ENCODE measurements at regions not wholly inside any gene's neighbourhood (a gene's known extent, or its start where the extent isn't known, plus 50 kb on each side); places are given as distances from the start of the nearest gene placed in this dataset.

DNA sequence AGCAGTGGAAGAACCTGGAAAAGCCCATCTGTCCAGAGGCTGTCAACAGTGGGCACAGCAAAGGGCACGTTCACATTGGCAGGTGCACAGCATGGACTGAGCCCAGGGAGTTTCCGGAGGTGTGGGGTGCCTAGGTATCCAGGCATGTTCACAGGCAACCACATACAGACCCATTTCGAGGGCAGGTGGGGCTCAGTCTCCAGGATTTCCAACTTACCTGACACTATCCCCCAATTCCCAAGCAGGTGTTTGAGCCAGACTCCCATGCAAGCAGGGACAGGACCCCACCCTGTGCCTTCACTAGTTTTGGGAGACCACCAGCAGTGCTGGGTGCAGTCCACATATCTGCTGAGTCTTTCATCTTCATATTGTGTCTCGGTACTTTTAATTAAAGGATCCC is 65.0 kb upstream of the IRF2BP2 start:
- FAIRE-seq (no peak), DNase-seq (ENCODE audit: insufficient read length, low spot score) (no peak)

DNA sequence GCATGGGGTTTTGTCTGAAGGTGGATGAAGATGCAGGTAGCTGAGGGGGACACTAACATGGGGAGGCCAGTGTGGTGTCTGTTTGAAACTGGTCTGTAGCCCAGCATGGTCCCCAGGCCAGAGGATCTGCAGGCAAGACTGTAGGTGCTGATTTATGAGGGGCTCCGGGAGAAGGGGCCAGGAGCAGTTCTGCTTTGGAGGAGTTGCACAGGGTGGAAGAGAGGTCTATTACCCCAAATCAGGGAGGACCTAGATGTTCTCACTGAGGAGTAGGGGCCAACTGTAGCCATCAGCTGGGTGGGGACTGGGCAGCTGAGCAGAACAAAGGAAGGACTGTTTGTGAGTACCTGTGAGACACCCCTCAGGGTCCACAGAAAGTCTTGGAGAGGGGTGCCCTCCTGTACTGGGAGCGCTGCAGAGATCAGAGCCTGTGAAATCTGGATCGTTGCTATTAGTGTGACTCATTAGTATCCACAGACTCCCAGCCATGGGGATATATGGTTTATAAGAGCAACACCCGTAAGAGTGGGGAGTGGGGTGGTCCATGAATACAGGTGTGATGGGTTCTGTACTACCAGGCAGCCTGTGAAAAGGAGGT is 64.3 kb upstream of the IRF2BP2 start:
- no peak for FAIRE-seq
- DNase-seq (ENCODE audit: insufficient read length, low spot score), result no peak

DNA sequence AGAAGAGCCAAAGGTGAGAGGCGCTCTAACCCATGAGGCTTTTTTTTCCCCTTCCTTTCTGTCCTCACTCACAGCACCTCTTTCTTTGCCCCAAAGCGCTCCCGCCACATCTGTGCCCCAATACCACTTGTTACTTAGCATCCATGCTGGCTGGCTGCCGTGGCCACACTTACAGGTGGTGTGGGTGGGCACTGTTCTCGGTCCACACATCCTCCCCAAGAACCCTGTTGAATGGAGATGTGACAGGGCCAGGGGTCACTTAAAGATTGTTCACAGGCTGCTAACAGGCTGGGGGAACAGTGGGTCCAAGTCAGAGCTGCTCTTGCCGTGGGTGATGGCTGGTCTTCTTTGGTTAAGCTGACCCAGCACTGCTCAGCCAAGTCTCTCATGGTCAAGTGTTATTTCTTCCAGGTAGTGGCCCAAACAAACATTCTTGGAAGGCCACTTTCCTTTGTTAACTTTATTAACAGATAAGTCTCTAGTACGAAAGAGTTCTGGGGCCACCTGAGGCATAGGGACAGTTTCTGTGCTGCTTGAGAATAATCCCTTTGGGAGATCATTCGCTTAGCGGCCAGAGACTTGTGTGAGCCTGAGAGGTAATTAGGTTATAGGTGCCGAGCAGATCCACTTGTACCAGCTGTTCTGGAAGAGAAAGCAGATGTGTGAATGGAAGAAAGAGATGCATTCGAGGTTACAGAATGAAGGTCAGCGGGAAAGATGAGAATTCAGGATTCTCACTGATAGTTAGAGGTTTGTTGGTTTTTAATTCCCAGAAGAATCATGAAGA is 62.6 kb upstream of the IRF2BP2 start:
- FAIRE-seq (no peak), DNase-seq (ENCODE audit: insufficient read length, low spot score) (no peak)

DNA sequence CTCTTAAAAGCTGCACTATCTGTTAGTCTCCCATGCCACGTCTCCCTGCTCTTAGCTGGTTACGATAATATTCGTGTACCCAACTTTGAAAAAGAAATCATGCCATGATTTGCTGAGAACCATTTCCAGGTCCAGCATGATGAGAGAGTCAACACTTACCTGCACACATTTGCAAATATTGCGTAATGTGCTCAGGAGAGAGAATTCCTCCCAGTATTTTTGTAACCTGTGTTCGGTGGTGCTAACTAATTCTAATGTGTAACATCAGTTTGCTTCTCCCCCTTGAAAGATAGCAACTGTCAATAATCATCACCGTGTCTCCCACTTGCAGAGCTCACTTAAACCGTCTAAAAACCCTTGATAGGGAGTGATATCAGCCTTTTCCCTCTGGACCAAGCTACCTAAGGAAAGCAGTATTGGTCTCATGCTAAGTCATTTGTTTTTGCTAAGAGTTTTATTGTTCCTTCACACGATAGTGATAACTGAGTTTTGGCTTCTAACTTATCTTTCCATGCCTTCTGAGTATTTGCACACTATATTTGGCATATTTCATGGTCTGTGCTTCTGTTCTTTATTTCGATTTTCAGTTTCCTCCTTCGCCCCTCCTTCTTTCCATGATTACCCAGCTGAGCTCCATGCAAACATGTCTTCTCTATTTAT is 61.1 kb upstream of the IRF2BP2 start:
- no peak for FAIRE-seq

DNA sequence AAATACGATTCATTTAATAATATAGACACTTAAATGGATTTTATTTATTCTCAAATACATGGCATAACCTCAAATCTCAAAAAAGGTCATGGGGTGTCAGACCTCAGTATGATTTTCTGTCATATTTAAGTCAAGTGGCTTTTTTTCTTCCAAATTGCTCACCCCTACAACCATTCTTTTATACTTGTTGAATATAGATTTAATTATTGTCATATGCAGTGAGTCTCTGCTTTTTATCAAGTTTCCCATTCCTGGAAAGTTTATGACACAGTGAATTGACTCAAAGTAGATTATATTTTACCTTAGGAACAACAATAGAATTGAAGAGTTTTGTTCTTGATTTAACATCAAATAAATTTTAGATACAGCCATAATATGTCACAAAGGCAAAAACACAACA is 59.5 kb upstream of the IRF2BP2 start:
- DNase-seq (ENCODE audit: insufficient read length, low spot score), result no peak
- no peak for FAIRE-seq

More for the DNA sequence above, 61.1 kb upstream of the IRF2BP2 start:
- DNase-seq (ENCODE audit: insufficient read length, low spot score), result no peak

DNA sequence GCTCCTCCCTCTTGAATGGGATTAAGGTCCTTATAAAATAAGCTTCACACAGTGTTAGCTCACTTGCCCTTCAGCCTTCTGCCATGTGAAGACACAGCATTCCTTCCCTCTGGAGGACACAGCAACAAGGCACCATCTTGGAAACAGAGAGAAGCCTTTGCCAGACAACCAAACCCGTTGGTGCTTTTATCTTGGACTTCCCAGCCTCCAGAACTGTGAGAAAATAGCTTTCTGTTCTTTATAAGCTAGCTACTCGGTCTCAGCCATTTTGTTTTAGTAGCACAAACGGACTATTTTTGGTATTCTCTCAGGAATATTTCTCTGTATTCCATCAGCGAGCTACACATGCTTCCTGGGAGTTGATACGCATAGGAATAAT is 58.6 kb upstream of the IRF2BP2 start:
- DNase-seq (ENCODE audit: insufficient read length, low spot score) (no peak), FAIRE-seq (no peak)

DNA sequence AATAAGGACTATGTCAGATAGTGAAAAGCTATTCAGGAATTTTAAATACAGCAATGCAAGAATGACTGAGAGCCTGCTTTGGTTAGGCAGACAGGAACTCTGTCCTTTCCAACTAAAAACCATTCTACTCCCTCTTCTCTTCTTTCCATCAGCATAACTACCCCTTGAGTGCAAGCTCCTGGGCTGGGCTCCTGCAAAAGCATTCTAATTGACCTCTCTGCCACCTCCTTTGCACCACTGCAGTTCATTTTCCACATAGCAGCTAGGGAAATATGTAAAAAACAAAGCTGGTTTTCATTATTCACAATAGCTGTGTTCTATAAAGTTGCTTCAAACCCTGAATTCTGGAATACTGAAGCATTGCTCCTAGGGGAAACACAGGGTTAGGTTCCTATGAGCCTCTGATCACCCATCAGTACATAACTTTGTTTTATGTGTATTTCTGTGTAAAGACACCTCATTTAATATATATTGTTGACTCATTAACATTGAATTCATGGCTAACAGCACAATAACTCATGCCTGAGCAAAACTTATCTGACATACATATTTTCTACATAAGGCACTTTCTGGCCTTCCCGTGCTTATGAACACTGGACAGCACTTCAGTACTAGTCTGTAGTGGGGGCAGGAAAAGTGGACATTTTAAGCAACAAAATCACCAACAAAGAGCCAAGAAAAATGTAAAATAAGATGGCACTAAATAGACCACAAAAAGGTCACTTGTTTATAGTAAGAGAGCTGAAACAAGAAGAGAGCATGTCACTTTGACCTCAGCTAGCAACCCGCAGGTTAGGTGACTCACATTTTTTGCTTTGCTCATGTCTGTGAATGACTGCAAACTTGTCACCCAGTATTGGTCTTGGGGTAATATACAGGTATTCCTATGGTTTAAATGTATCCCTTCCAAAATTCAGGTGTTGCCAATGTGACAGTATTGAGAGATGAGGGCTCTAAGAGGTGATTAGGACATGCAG is 57.9 kb upstream of the IRF2BP2 start:
- DNase-seq (ENCODE audit: insufficient read length, low spot score) (no peak), FAIRE-seq (no peak)

DNA sequence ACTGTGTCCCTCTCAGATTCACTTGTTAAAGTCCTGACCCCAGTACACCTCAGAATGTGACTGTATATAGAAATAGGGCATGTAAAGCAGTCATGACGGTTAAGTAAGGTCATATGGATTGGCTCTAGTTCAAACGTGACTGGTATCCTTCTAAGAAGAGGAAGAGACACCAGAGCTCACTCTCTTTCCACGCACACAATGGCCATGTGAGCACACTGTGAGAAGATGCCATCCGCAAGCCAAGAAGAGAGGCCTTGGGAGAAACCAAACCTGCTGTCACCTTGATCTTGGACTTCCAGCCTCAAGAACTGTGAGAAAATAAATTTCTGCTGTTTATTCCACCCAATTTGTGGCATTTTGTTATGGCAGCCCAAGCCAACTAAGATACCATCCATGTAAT is 56.8 kb upstream of the IRF2BP2 start:
- FAIRE-seq (no peak), DNase-seq (ENCODE audit: insufficient read length, low spot score) (no peak)

DNA sequence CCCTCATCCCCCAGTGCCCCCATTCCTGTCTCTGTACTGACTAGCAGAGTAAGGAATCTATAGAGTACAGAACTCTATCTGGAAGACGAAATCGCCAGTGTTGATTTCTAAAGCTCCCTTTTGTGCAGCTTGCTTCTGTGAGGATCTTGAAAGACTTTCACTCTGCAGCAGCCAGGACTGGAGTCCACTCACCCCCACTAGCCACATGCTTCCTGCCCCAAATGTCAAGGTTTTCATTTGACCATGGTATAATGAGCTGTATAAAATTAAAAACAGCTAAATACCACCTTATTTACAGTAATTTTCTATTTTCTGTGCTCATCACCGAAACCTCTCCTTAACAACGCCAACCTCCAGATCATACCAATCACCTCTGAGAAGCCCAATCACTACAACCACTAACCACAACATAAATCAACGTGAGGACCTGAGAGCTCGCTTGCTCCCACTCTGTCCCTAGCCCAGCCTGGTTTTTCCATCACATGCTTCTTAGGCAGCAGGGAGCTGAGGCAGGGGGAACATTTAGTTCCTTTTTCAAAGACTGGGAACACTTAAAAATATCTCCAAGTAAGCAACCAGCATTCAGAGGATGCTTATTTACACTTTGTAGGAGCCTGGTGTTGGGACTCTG is 56.1 kb upstream of the IRF2BP2 start:
- FAIRE-seq, result no peak
- DNase-seq (ENCODE audit: insufficient read length, low spot score), result no peak

DNA sequence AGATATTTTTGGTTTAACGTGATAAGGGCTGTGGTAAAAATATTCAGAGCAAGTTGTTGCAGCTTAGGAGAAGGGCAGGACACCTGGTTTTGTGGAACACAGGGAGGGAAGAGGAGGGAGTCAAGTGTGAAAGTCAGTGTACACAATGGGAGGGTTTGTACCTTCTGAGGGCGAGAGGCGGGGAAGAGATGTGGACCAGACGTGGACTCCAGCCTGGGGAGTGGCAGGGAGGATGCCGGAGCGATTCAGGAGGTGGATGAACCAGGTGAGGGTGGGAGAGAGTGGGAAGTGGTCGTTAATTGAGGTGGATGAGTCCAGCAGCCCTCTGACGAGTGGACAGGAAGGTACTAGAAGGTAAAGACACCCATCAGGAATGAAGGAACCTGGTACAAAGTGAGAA is 52.2 kb upstream of the IRF2BP2 start:
- DNase-seq (ENCODE audit: insufficient read length, low spot score), result no peak

DNA sequence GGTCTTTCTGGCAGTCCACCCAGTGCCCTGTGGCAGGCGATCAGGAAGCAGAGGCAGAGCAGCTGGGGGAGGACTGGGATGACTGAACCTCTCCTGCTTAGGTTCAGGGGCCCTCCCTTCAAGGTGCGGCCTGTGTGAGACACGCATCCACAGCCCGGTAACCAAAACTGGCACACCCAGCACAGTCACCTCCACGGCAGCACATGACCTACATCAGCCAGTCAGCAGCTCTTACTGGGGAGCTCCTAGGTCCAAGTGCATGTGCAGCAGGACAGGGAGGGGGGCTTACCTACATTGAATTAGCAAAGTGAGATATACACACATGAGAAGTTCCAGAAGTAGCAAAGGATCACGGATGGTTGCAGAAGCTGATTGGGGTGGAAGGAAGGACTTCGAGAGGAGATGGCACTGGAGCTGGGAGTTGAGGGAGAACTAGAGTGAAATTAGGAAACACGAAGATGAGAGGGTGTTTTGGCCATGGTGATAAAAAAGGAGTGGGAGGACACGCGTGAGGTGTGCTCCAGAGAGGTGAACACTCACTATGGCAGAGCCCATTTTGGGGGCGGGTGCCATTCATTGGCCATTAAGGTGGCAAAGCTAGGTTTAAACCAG is 51.4 kb upstream of the IRF2BP2 start:
- DNase-seq (ENCODE audit: insufficient read length, low spot score) (no peak), FAIRE-seq (no peak)

More for the DNA sequence above, 52.2 kb upstream of the IRF2BP2 start:
- FAIRE-seq, result no peak

DNA sequence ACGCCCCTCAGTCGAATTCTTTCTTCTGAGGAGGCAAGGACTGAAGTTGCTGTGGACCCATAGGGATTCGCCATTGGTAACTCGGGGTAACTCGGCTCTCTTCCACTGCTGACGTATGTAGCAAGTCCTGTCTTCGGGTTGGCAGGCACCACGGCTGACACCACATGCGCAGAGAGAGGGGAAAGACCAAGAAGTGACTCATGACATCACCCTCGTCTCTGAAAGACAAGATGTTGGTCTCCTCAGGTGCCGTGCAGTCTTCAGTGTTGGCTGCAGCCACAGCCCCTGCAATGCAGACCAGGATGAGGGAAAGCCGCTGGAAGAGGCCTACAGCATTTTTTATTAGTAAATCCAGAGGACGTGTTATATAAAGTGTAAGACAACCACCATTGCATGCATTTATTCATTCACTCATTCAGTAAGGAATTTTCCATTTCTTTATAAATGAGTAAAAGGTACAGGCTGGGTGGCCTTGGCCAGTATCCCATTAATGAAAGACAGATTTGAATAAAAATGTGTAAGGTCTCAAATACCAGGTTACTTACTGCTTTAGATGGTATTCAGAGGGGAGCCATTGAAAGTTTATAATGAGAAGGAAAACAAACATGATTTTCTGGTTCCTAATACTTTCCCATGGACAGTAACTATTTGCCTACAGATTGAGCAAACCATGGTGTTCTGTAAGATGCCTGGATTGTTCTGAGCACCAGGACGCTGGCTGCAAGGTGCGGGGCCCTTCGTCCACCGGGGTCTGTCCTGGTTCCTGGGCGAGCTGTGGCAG is 50.7 kb upstream of the IRF2BP2 start:
- no peak for FAIRE-seq
- no peak for DNase-seq (ENCODE audit: insufficient read length, low spot score)

Measured in HTR-8/SVneo (cell line).